Vagina (tissue), 2 donors: ENCODE measurements at regions not wholly inside any gene's neighbourhood (a gene's known extent, or its start where the extent isn't known, plus 50 kb on each side); places are given as distances from the start of the nearest gene placed in this dataset.

Experiments
- POLR2A ChIP-seq, 2 donors: fragments of 450-650 bp; IDR thresholded peaks; one replicate each; pipeline ENCODE4 v1.6.1; 2017; ENCODE audit warnings: antibody characterized with exemption in 2 of 2, mild to moderate bottlenecking in 2 of 2, moderate library complexity in 2 of 2
- TF ChIP-seq, protein P1 (sequence below), 3 experiments: fragments of 450-650 bp in 2 of 3; fragments of 200-600 bp in 1 of 3; sonication (generic) in 1 of 3; IDR thresholded peaks; one replicate each; pipeline ENCODE4 v1.5.1; 2017 to 2019; ENCODE audit warnings: antibody characterized with exemption in 3 of 3, mild to moderate bottlenecking in 2 of 3, moderate library complexity in 2 of 3

DNA sequence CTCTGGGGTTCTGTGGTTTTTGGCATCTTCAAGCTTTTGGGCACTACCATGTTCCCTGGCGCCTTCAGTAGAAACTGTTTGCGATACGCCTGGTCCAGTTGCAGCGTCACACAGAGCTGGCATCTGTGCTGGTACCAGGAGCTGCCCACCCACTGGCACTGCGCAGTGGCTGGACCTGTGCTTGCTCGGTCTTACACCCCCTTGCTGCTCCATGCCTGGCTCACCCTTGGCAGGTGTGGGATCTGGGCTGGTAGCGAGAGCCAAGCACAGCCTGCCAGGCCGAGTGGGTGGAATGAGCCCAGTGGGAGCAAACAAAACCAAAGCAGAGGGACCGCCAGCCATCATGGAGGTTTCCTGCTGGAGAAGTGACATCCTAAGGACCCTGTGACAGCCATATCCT is 170.2 kb upstream of the IRX2 start:
- no peak for TF ChIP-seq POLR2A (IDR thresholded peaks at IDR 0.05)
- TF ChIP-seq, protein P1, sequence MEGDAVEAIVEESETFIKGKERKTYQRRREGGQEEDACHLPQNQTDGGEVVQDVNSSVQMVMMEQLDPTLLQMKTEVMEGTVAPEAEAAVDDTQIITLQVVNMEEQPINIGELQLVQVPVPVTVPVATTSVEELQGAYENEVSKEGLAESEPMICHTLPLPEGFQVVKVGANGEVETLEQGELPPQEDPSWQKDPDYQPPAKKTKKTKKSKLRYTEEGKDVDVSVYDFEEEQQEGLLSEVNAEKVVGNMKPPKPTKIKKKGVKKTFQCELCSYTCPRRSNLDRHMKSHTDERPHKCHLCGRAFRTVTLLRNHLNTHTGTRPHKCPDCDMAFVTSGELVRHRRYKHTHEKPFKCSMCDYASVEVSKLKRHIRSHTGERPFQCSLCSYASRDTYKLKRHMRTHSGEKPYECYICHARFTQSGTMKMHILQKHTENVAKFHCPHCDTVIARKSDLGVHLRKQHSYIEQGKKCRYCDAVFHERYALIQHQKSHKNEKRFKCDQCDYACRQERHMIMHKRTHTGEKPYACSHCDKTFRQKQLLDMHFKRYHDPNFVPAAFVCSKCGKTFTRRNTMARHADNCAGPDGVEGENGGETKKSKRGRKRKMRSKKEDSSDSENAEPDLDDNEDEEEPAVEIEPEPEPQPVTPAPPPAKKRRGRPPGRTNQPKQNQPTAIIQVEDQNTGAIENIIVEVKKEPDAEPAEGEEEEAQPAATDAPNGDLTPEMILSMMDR (IDR thresholded peaks at IDR 0.05), result no peak
